Limb (tissue), 2 donors: ENCODE measurements at regions not wholly inside any gene's neighbourhood (a gene's known extent, or its start where the extent isn't known, plus 50 kb on each side); places are given as distances from the start of the nearest gene placed in this dataset.

ENCODE experiments used
- DNase-seq, 2 donors: peaks; one replicate each; pipeline ENCODE4 v3.0.0-alpha.2; 2016; ENCODE audit errors: extremely low spot score in 2 of 2

DNA sequence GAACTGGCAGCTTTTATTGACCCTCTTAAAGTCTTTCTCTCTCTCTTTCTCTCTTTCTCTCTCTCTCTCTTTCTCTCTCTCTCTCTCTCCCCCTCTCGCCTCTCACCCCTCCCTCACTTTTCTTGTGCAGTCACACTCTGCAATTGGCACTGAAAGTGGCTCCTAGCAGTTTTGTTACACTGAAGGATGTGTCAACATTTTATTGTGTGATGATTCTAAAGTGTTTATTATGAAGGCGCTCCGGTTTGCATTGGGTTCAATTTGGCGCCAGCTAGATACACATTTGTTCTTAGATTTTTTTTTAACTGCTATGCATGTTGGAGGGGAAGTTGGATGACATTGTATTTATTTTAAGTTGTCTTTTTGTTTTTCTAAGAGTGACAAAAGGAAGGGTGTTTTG lies 64.0 kb upstream of the CHRM3 start:
- no peak for DNase-seq

DNA sequence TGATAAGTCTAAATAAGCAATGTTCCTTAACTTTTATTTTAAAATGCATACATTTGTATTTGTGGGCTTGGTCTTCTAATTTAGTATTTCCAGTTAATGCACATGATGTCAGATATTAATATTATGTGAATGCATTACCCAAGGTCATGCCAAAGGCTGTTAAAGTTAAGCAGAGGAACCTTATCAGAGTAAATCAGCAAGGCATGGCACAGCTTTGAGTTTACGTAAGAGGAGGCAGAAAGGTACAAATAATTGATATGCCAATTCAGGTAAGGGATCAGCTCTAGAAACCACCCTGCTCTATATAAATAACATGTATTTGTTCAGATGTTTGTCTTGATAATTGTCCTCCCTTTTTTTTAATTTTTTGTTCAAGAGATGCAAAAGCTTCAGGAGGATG lies 64.5 kb upstream of the CHRM3 start:
- no peak for DNase-seq

DNA sequence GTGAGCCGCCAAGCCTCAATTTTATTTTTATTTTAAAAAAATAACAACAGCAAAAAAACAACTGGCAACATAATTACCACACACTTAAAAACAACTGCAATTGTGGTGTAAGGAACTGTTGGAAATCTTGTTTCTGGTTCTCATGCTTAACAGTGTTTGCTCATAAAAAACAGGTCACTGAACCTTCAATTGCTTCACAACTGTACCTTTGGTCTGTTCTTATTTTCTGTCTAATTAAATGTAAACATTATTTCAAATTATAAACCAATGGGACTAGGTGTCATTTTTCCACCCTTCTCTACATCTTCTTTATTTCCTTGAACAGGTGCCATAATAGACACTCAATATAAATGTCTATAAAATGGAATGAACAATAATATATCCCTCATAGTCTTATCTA lies 68.4 kb upstream of the CHRM3 start:
- DNase-seq: no peak

DNA sequence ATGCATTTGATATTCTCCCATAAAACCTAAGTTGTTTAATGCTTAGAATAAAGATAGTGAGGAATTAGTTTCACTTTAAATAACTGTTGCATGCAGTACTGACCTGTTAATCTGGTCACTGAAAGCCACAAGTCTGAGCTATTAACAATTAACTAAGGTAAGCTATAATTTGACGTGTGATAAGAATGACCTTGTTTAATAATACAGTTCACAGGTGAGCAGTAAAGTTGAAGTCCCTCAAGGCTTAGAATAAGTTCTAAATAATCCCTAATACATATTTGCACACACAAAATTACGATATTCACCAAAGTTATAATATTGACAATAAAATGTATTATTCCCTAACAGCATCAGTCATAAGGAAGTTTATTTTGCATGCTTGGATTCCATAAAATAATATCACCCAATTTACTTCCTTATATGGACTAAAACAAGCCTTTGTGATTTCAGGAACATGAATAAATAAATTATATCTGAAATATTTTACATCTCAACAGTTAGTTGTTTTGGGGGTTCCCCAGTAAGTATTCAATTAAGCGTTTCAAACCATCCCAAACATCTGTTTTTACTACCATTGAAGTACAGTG lies 70.6 kb upstream of the CHRM3 start:
- no peak for DNase-seq

DNA sequence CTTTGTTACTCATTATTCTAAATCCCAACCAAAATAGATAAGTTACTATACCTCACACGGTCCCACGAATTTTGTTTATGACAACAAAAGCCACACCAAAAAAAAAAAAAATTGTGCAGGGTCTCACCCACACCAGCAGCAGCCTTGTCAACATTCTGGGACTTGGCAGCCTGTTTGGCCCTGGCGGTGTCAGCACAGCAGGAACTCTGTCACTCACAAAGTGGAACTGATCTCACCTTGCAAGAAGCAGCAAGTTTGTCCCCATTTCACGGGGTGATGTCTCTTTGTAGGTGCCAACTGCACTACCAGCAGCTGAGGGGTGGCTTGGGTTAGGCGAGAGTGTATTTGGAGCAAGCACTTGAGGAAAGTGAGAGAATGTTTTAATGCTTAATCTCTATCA lies 75.0 kb upstream of the CHRM3 start:
- DNase-seq: no peak

DNA sequence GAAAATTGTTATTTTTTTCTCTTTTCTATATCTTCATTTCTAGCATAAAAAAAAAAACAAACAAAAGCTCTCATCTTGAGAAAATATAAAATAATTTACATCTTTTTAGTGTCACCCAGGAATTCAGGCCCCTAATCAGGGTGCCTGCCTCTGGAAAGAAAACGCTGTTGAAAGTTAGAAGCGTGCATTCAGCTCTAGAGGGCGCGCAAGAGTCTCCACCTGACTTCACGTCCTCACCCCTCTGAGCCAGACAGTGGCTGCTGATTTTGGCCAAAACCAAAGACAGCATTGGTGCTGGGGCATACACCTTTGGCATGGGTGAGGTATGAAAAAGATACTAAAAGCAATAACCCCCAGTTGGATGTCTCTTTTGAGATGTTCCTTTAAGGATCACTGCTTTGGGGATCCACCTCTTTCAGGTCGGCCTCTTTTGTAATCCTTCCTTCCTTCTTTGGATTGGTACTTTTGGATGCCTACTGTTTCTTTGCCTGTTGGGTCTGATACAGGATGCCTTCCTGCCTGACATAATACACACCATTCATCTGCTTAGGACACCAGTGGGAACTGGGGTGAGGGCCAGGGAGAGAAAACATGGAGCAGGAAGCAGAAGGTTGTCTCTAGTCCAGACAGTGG lies 77.6 kb upstream of the CHRM3 start:
- peak in 1 of 2 donors; percentile 45 for DNase-seq

DNA sequence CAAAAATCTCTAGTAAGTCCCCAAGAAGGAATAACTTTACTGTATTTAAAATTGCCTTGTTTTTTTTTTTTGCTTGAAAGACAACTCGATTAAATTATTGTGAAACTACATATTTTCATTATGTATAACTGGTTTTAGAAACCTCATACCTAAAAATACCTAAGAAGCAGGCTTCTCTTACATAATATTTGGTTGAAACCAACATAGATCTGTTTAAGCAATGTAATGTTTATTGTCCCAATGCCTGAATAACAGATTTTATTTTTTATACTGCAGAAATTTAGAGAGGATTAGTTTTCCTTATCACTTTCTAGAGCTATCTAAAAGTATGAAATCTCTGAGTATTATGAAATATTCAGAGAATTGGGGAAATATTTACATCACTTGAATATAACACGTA lies 78.5 kb upstream of the CHRM3 start:
- DNase-seq: no peak

DNA sequence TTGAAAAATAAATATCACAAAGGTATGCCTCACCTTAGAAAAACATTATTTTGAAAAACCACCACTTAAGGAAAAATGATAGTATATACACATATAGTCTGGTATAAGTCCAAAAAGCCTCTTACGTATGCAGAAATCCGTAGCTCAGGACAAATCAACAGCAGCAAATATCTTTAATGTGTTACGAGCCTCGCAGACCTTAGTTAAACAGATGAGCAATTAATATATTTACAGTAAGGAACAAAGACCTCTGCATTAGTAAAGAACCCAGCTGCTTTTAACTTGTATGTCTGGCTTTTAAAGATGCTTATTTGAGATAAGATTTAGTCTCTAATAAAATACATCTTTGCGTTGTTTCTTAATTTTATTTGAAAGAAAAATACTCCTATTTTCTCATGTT lies 79.9 kb upstream of the CHRM3 start:
- DNase-seq: no peak

DNA sequence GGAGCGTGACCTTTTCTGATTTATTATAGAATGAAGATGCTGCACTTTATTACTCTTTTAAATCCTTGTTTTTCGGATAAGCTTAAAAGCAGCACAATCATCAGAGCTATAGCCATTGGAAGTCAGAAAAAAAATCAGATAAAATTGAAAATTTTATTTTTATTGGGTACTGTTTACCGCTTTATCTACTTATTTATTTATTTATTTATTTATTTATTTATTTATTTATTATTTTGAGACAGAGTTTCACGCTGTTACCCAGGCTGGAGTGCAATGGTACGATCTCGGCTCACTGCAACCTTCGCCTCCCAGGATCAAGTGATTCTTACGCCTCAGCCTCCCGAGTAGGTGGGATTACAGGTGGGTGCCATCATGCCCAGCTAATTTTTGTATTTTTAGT lies 83.1 kb upstream of the CHRM3 start:
- no peak for DNase-seq

DNA sequence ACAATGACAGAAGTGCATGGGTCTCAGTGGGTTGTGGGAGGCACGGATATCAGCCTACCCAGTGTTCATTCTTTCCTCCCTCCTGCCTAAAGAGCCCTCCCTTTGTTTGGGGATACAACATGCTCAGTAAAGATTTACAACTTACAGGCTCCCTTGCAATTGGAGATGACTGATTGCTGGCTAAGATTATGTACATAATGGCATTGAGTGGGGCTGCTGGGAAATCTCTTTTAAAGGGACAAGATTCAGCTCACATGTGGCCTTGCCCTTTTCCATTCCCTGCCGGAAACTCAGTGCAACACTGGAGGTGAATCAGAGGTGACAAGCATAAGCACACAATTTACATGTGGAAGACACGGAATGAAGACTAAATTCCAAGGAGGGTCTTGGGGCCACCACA lies 83.7 kb upstream of the CHRM3 start:
- no peak for DNase-seq

DNA sequence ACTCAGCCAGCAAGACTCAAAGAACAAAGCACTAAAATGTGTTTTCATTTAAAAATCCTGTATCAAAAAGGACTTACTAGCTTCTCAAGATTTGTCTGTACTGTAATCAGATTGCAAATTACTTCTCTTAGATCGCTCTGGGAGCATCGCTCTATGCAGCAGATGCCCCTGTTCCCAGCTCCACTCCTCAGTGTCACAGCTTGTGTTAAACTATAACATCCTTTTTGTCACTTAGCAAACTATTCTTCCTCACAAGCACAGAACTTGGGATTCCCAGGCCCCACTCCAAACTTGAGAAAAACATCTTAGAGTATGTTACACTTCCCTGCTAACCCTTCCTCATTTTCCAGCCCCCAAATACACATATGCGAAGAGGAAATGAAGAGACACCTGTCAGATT lies 85.1 kb upstream of the CHRM3 start:
- no peak for DNase-seq

DNA sequence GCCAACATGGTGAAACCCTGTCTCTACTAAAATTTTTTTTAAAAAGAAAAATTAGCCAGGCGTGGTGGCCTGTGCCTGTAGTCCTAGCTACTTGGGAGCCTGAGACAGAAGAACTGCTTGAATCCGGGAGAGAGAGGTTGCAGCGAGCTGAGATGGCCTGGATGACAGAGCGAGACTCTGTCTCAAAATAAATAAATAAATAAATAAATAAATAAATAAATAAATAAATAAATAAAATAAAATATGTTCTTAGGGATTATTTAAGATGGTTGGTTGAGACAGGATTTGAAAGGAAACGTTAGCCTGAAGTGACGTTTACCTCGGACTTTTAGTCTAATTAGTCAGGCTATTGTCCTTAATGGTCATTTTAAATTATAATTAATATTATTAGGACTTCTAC lies 88.5 kb upstream of the CHRM3 start:
- DNase-seq: no peak

DNA sequence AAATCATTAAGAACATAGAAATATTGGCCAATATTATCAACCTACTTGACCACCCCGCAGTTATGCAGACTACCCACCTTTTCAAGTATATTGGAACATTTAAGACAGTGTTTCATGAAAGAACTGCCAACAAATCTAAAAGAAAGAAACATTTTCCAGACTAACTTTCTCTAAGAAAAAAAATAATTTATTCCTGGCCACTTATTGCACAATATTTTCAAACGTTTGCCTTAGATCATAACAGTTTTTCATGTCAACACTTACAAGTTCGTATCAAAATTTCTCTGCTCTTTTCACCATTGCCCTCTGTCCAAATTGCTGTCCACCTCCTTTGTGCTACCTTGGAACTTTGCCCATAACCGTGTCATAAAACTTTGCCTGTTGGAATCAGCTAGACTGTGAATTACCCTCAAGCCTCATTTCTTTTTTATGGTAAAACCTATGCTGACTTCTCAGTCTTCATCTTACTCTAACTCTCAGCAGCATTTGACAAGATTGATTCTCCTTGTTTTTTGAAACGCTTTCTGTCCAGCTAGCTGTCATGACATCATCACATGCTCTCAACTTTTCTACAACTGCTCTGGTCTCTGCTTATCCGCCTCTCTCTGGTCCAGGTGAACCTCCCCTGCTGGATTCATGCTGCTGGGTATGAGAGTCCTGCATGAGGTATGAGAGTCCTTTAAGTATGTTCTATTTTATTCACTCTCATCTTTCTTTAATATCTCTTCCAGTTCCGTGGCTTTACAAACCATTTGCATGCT lies 92.8 kb upstream of the CHRM3 start:
- no peak for DNase-seq

DNA sequence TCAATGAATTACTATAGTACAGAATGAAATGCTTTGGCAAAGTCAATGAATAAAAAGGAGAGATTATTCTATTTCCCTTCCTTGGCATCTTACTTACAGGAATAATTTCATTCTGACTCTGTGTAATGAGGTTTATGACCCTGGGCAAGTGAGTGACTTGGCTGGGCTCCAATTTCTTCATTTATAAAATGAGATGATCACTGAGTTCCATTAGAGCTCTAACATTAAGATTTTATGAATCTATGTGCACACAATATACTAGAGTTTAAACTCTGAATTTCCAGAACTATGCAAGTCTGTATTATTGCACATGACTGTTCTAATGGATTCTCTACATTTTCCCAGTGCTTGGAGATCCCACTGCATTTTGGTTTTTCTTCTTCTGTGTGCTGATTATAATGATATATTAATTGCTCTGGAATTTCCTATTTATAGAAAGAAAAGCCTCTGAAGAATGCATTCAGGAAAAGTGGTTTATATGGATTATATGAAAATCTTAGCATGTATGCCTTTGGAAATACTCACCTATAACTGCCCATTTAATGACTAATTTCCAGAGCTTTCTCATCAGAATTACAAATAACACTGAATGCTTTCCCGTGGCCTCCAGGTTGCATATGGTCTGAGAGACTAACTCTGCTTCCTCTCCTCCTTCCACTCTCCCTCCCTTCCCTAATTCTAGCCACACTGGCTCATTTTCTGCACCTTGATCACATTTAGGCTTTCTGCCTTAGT lies 97.4 kb upstream of the CHRM3 start:
- DNase-seq: no peak

DNA sequence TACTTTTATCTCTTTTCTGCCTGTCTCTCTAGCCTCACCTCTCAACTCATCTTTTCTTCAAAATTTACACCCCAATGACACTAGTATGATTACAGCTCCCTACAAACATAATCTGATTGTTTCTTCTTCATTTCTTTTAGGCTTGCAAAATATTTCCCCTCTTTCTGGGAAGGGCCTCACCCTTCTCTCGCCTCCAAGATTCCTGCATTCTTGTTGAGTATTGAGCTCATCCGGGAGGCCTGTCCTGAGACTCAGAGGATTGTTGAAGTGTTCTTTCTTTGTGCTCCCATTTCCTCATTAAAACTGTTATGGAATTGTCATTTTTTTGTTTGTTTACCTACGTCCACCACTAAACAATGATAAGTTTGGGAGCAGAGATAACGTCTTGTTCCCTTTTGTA lies 99.1 kb upstream of the CHRM3 start:
- DNase-seq: no peak

DNA sequence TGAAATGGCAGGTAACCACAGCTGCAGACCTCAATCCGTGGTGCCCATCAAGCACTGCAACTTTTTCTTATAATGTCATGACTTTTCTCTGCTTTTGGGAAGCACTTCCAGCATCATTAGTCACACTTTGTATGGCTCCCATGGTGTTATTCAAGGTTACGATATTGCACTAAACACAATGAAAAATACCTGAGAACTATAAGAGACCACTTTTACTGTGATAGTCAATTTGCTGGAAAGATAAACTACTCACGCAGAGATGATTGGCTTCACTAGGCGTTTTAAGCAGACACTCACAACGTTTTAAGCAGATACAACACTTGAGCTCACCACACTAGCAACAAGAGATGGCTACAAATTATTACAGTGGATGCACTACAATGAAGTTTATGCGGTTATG lies 103.2 kb upstream of the CHRM3 start:
- no peak for DNase-seq

DNA sequence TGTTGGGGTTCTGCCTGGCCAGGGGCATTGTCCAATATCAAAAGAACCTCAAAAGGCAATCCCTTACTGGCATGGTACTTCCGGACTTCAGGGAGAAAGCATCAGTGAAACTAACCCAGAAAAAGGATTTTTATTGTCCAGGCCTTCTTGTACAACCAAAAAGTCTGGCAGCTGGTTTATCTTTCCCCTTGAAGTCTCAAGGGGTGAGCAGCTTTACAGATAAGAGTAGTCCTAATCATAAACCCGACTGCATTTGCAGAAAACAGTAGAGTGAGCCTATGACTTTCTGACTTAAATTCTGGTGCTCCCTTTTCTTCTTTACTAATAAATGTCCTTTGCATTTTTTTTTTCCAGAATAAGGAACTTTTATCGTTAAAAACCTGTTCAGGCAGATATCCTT lies 104.0 kb upstream of the CHRM3 start:
- DNase-seq: no peak

DNA sequence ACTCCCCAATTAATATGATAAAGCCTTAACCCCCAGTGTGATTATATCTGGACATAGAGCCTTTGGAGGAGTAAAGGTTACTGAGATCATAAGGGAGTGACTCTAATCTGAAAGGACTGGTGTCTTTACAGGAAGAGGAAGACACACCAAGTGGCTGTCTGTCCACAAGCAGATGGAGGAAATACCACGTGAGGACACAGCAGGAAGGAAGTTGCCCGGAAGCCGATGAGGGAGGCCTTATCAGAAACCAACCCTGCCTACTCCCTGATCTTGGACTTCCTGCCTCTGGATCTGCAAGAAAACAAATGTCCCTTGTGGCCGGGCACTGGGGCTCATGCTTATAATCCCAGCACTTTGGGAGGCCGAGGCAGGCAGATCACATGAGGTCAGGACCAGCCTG lies 110.3 kb upstream of the CHRM3 start:
- DNase-seq: no peak

DNA sequence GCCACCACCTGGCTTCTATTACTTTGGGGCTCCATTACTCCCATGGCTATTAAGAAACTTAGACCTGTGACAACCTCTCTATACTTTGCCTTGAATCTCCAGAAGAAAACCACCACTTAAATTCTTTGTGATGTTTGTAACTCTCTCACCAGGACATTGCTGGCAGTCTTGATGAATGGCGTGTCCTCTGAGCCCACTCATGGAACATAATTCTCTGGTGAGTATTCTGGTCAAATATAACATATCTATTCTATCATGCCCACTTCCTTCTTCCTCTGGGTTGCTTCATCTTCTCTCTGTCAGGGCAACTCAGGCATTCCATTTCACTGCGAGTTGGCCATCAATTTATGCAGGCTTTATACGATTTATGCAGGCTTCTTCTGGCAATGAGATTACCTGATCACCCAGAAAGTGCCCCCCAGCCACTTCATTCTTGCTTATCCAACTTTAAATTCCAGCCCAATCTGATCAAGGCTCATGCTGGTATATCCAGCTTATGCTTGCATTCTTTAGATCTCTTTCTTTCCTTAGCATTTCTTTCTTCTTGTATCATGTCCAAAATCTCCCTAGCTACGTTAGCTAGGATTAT lies 112.0 kb upstream of the CHRM3 start:
- no peak for DNase-seq

DNA sequence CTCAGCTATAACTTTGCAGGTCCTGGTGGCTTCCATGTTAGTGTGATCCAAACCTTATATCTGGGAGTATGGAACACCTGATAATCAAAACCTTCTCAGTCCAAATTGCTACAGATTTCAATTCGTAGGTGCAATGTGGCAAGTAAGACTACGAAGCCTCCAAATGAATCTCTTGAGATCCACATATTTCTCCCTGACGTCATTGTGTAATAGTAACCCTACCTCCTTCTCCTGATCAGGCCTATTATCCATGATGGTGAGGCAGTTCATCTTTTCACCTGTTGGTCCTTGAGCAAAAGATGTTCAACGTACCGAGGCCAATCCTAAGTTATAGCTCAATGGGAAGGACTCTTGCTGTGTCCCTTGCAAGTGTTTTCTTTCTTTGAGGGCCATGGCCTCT lies 115.9 kb upstream of the CHRM3 start:
- DNase-seq: no peak

DNA sequence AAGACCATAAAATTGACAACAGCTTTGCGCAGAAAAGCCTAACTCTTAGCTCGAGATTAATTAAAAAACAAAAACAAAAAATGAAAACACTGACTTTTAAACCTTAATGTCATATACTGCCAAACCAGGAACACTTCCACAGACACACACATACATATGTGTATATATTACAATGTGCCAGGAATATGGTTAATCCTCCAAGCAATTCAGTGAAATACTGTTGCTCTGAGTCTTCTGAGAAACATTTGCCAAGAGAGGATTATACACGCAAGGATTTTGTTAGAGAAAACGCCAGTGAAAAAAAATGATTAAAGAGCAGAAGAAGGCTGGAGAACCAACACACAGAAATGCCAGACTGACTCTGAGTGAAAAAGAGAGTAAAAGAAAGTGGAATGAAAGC lies 116.7 kb upstream of the CHRM3 start:
- no peak for DNase-seq

DNA sequence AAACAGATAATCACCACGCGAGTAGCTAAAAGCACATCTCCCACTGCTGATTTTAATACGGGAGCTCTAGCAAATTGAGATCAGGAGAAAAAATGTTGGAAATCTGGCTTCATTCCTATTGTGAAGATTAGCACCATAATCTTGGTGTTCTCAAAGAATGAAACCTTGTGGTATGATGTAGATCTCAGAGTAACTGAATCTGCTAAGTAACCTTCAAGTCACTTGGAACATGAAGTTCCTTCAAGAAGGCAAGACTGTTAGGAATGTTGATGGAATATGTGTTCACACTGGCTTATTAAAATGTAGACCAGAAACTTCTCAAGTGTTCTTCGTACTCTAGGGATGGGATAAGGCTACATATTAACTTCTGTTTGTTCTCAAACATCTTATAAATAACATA lies 117.4 kb upstream of the CHRM3 start:
- DNase-seq: no peak
